Ishikawa (cell line): ENCODE measurements at regions not wholly inside any gene's neighbourhood (a gene's known extent, or its start where the extent isn't known, plus 50 kb on each side); places are given as distances from the start of the nearest gene placed in this dataset.

Source experiments
- CEBPB ChIP-seq: IDR thresholded peaks from 2 replicates; pipeline ENCODE4 v1.6.1; 2012
- CREB1 ChIP-seq: IDR thresholded peaks from 2 replicates; pipeline ENCODE4 v1.6.1; 2012; ENCODE audit warnings: low read depth
- EGR1 ChIP-seq: IDR thresholded peaks from 2 replicates; pipeline ENCODE4 v1.6.1; 2012
- EP300 ChIP-seq: IDR thresholded peaks from 2 replicates; pipeline ENCODE4 v1.6.1; 2012; ENCODE audit warnings: borderline replicate concordance
- FOXM1 ChIP-seq: IDR thresholded peaks from 2 replicates; pipeline ENCODE4 v1.6.1; 2012; ENCODE audit warnings: low read depth, borderline replicate concordance
- MAX ChIP-seq: IDR thresholded peaks from 2 replicates; pipeline ENCODE4 v1.6.1; 2012
- NFIC ChIP-seq: IDR thresholded peaks from 2 replicates; pipeline ENCODE4 v1.6.1; 2012
- RAD21 ChIP-seq: IDR thresholded peaks from 2 replicates; pipeline ENCODE4 v1.6.1; 2012; ENCODE audit warnings: low read depth
- REST ChIP-seq: IDR thresholded peaks from 2 replicates; pipeline ENCODE4 v1.6.1; 2012; ENCODE audit warnings: low read depth, mild to moderate bottlenecking
- TAF1 ChIP-seq: IDR thresholded peaks from 2 replicates; pipeline ENCODE4 v1.6.1; 2012; ENCODE audit warnings: low read depth, mild to moderate bottlenecking
- TCF12 ChIP-seq: IDR thresholded peaks from 2 replicates; pipeline ENCODE4 v1.6.1; 2012; ENCODE audit warnings: low read depth
- TEAD4 ChIP-seq: IDR thresholded peaks from 2 replicates; pipeline ENCODE4 v1.6.1; 2012
- USF1 ChIP-seq: IDR thresholded peaks from 2 replicates; pipeline ENCODE4 v1.6.1; 2012
- YY1 ChIP-seq: IDR thresholded peaks from 2 replicates; pipeline ENCODE4 v1.6.1; 2012; ENCODE audit warnings: low read depth
- ZBTB7A ChIP-seq: IDR thresholded peaks from 2 replicates; pipeline ENCODE4 v1.6.1; 2012; ENCODE audit warnings: low read depth

GRCh38 chr4:114754616-114755015 is 156.0 kb downstream of the UGT8 start:
- TF ChIP-seq EGR1 (no peak), TAF1 (no peak), EP300 (no peak), CREB1 (no peak), NFIC (no peak), TCF12 (no peak), CEBPB (no peak), USF1 (no peak)

- TF ChIP-seq EGR1: no peak
- TF ChIP-seq RAD21: no peak
- TF ChIP-seq REST: no peak
- no peak for TF ChIP-seq TAF1
- no peak for TF ChIP-seq EP300
- TF ChIP-seq NFIC: no peak
- TF ChIP-seq CEBPB: no peak
- TF ChIP-seq MAX: no peak
- no peak for TF ChIP-seq ZBTB7A
These were observed 159.5 kb downstream of the UGT8 start for GRCh38 chr4:114758066-114758465.

- TF ChIP-seq USF1 (no peak), ZBTB7A (no peak), TAF1 (no peak), MAX (no peak), CREB1 (no peak), REST (no peak), FOXM1 (no peak), TEAD4 (no peak), RAD21 (no peak), EP300 (no peak), EGR1 (no peak), NFIC (no peak), CEBPB (no peak), YY1 (no peak), TCF12 (no peak)
These were observed 169.9 kb downstream of the UGT8 start for GRCh38 chr4:114768501-114768900.

GRCh38 chr4:114770624-114771023 is 172.0 kb downstream of the UGT8 start:
- no peak for TF ChIP-seq REST
- TF ChIP-seq CEBPB: peak; percentile 30; the same call in 1 of the 2 replicates

GRCh38 chr4:114773339-114773738 is 174.7 kb downstream of the UGT8 start:
- TF ChIP-seq EGR1 (no peak), FOXM1 (no peak), EP300 (no peak), RAD21 (no peak), USF1 (no peak)
